ENCODE measurements at regions not wholly inside any gene's neighbourhood (a gene's known extent, or its start where the extent isn't known, plus 50 kb on each side); places are given as distances from the start of the nearest gene placed in this dataset.

DNA sequence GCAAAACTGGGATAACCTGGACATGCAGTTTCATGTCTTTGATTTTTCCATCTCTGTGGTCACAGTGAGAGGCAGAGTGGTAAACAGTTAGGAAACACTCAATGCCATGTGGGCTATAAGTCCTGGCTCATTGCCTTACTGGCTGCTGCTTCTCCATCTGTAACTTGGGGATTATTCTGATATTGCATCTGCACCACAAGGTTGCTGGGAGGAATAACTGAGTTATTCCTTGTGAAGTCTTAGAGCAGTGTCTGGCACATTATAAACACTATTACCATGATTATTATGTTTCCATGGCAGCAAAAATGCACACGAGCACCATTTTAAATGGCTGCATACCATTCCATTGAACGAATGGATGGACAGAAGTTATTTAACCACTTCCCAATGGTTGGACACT is 111.7 kb upstream of the CDH5 start:
- H3K4me3 ChIP-seq (ENCODE audit: low read depth, low read length) = no peak overlapping the region
- TF ChIP-seq, protein P1, sequence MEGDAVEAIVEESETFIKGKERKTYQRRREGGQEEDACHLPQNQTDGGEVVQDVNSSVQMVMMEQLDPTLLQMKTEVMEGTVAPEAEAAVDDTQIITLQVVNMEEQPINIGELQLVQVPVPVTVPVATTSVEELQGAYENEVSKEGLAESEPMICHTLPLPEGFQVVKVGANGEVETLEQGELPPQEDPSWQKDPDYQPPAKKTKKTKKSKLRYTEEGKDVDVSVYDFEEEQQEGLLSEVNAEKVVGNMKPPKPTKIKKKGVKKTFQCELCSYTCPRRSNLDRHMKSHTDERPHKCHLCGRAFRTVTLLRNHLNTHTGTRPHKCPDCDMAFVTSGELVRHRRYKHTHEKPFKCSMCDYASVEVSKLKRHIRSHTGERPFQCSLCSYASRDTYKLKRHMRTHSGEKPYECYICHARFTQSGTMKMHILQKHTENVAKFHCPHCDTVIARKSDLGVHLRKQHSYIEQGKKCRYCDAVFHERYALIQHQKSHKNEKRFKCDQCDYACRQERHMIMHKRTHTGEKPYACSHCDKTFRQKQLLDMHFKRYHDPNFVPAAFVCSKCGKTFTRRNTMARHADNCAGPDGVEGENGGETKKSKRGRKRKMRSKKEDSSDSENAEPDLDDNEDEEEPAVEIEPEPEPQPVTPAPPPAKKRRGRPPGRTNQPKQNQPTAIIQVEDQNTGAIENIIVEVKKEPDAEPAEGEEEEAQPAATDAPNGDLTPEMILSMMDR (IDR thresholded peaks at IDR 0.05; ENCODE audit: insufficient read depth, low read length) = no peak
- no peak for DNase-seq (ENCODE audit: low read depth)

DNA sequence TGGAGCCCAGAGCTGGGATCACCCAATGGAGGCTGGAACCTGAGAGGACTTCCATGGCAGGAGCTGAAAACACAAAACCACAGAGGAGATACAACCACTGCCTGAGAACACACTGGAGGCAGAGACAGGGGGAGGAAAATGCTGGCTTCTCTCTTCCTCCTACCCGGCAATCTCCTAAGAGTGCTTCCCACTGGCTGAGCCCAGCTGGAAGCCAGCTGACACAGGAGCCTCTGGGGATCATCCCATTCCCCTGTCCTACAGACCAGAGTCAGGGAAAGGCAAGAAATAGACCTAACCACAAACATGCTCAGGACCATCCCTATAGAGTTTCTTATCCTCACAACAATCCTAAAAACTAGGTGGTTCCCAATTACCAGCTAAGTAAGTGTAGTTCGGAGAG is 112.4 kb upstream of the CDH5 start:
- DNase-seq (ENCODE audit: low read depth) = no peak
- TF ChIP-seq, protein P1 (IDR thresholded peaks at IDR 0.05; ENCODE audit: insufficient read depth, low read length) = no peak
- H3K4me3 ChIP-seq (ENCODE audit: low read depth, low read length) = no peak overlapping the region

- no peak for DNase-seq (ENCODE audit: low read depth)
- H3K4me3 ChIP-seq (ENCODE audit: low read depth, low read length) = no peak overlapping the region
- TF ChIP-seq, protein P1 (IDR thresholded peaks at IDR 0.05; ENCODE audit: insufficient read depth, low read length) = no peak
Measured at GRCh38 chr16:66251476-66252160, 114.9 kb upstream of the CDH5 start.

- H3K4me3 ChIP-seq (ENCODE audit: low read depth, low read length) = peak overlapping the region; percentile 15
- DNase-seq (ENCODE audit: low read depth) = peak; percentile 87
- TF ChIP-seq, protein P1 (IDR thresholded peaks at IDR 0.05; ENCODE audit: insufficient read depth, low read length) = peak; percentile 4
Measured at GRCh38 chr16:66250686-66251431, 115.6 kb upstream of the CDH5 start.

- DNase-seq (ENCODE audit: low read depth) = peak; percentile 85
- TF ChIP-seq, protein P1 (IDR thresholded peaks at IDR 0.05; ENCODE audit: insufficient read depth, low read length) = no peak
- no peak overlapping the region for H3K4me3 ChIP-seq (ENCODE audit: low read depth, low read length)
Measured at GRCh38 chr16:66247516-66248481, 118.7 kb upstream of the CDH5 start.

GRCh38 chr16:66245868-66246267 is 120.6 kb upstream of the CDH5 start:
- TF ChIP-seq, protein P1 (IDR thresholded peaks at IDR 0.05; ENCODE audit: insufficient read depth, low read length) = no peak
- no peak overlapping the region for H3K4me3 ChIP-seq (ENCODE audit: low read depth, low read length)
- no peak for DNase-seq (ENCODE audit: low read depth)

Data from fibroblast of the aortic adventitia (primary cell).